H1 (cell line): ENCODE measurements at regions not wholly inside any gene's neighbourhood (a gene's known extent, or its start where the extent isn't known, plus 50 kb on each side); places are given as distances from the start of the nearest gene placed in this dataset.

Source experiments
- CTCF ChIA-PET: fragments of 300-600 bp; sonication (Branson Sonifier 250); formaldehyde crosslinking; loops from one replicate; lab custom pipeline; 2021; ENCODE audit not compliant: partially characterized antibody; lab: Charles Lee
- POLR2A ChIA-PET: fragments of 300-600 bp; sonication (Branson Sonifier 250); formaldehyde crosslinking; loops from one replicate; lab custom pipeline; 2021; ENCODE audit warnings: inconsistent platforms; ENCODE audit not compliant: partially characterized antibody; lab: Charles Lee
- DNase-seq, 2 experiments: peaks; one replicate each; pipeline versions ENCODE4 v3.0.0 to v3.0.0-alpha.2; 2010 to 2022; ENCODE audit warnings: low spot score in 2 of 2, low read depth in 1 of 2, mixed read lengths in 1 of 2
- FAIRE-seq: peaks from 2 replicates; lab custom pipeline; 2011; peaks lifted over from hg19 to GRCh38; lab: Jason Lieb, UNC
- H2AFZ ChIP-seq: 2 replicates; pipeline ENCODE4 v1.8.1; 2012; ENCODE audit warnings: low read length, inconsistent platforms
- H2AK5ac ChIP-seq: 2 replicates; pipeline ENCODE4 v1.6.1; 2013; ENCODE audit warnings: low read depth, low read length
- H2BK120ac ChIP-seq: replicated peaks from 2 replicates; pipeline ENCODE3; 2013; ENCODE audit warnings: low read depth, low read length, inconsistent platforms
- H2BK12ac ChIP-seq: 2 replicates; pipeline ENCODE4 v1.6.1; 2013; ENCODE audit warnings: low read depth, low read length
- H2BK15ac ChIP-seq: 2 replicates; pipeline ENCODE4 v1.6.1; 2013; ENCODE audit warnings: low read length
- H2BK20ac ChIP-seq: 2 replicates; pipeline ENCODE4 v1.6.1; 2013; ENCODE audit warnings: low read length
- H2BK5ac ChIP-seq: 2 replicates; pipeline ENCODE4 v1.6.1; 2013; ENCODE audit warnings: low read depth, low read length
- H3K14ac ChIP-seq: 2 replicates; pipeline ENCODE4 v1.6.1; 2013; ENCODE audit warnings: inconsistent platforms; ENCODE audit not compliant: insufficient read length
- H3K18ac ChIP-seq: 2 replicates; pipeline ENCODE4 v1.6.1; 2013; ENCODE audit warnings: low read length; ENCODE audit errors: extremely low read depth
- H3K23ac ChIP-seq: 2 replicates; pipeline ENCODE4 v1.6.1; 2013; ENCODE audit warnings: inconsistent platforms; ENCODE audit not compliant: insufficient read length
- H3K23me2 ChIP-seq: 2 replicates; pipeline ENCODE4 v1.6.1; 2013; ENCODE audit warnings: low read depth, low read length
- H3K27ac ChIP-seq: 2 replicates; pipeline ENCODE4 v1.6.1; 2011; ENCODE audit warnings: low read depth, low read length, inconsistent platforms
- H3K27me3 ChIP-seq, 4 experiments: replicated peaks in 1 of 4; 1 replicate in 1 of 4; 2 replicates in 3 of 4; pipeline versions ENCODE4 v1.6.1 to v1.8.1; 2011 to 2013; ENCODE audit warnings: low read length in 3 of 4, mild to moderate bottlenecking in 3 of 4, inconsistent platforms in 2 of 4, mixed read lengths in 2 of 4, moderate library complexity in 1 of 4; ENCODE audit not compliant: control insufficient read depth in 3 of 4, insufficient read depth in 3 of 4; ENCODE audit errors: extremely low read depth in 1 of 4
- H3K36me3 ChIP-seq, 4 experiments: 2 replicates each; pipeline versions ENCODE4 v1.6.1 to v1.8.1; 2011 to 2013; ENCODE audit warnings: mild to moderate bottlenecking in 4 of 4, low read length in 3 of 4, moderate library complexity in 2 of 4, control low read depth in 1 of 4, inconsistent platforms in 1 of 4; ENCODE audit not compliant: insufficient read depth in 4 of 4, control insufficient read depth in 2 of 4
- H3K4ac ChIP-seq: replicated peaks from 2 replicates; pipeline ENCODE3; 2013; ENCODE audit warnings: low read length, low read depth, mixed read lengths, inconsistent platforms; ENCODE audit not compliant: insufficient read length
- H3K4me1 ChIP-seq, 4 experiments: replicated peaks in 1 of 4; 1 replicate in 1 of 4; 2 replicates in 3 of 4; pipeline versions ENCODE4 v1.6.1 to v1.8.1; 2011 to 2013; ENCODE audit warnings: low read length in 3 of 4, inconsistent platforms in 2 of 4, mixed read lengths in 1 of 4; ENCODE audit not compliant: insufficient read depth in 4 of 4, control insufficient read depth in 3 of 4
- H3K4me2 ChIP-seq, 2 experiments: 2 replicates each; pipeline versions ENCODE4 v1.6.1 to v1.8.1; 2011 to 2013; ENCODE audit warnings: low read depth in 2 of 2, low read length in 2 of 2, control low read depth in 1 of 2, inconsistent platforms in 1 of 2, mild to moderate bottlenecking in 1 of 2; ENCODE audit not compliant: insufficient read depth in 1 of 2
- H3K4me3 ChIP-seq, 4 experiments: fragments of 200-600, 300-600 bp in 1 of 4; sonication (generic), shearing (Covaris generic), sonication (Bioruptor Twin) in 1 of 4; 2 replicates each; pipeline versions ENCODE4 v1.5.1 to v1.8.1; 2011 to 2016; ENCODE audit warnings: low read length in 4 of 4, low read depth in 3 of 4, control low read depth in 2 of 4, inconsistent platforms in 2 of 4, mild to moderate bottlenecking in 2 of 4, mixed read lengths in 1 of 4, moderate library complexity in 1 of 4; ENCODE audit not compliant: insufficient read depth in 2 of 4; ENCODE audit errors: extremely low read depth in 1 of 4
- H3K56ac ChIP-seq: replicated peaks from 2 replicates; pipeline ENCODE3; 2013; ENCODE audit warnings: low read depth, mild to moderate bottlenecking, mixed read lengths, low read length, inconsistent platforms; ENCODE audit not compliant: insufficient read length
- H3K79me1 ChIP-seq: 2 replicates; pipeline ENCODE4 v1.6.1; 2013; ENCODE audit warnings: low read depth, low read length, control low read depth
- H3K79me2 ChIP-seq, 2 experiments: 2 replicates each; pipeline versions ENCODE4 v1.6.1 to v1.8.1; 2012 to 2013; ENCODE audit warnings: low read length in 2 of 2, mild to moderate bottlenecking in 2 of 2, inconsistent platforms in 1 of 2; ENCODE audit not compliant: insufficient read depth in 2 of 2, control insufficient read depth in 1 of 2
- H3K9ac ChIP-seq, 4 experiments: replicated peaks in 1 of 4; 1 replicate in 1 of 4; 2 replicates in 3 of 4; pipeline versions ENCODE4 v1.6.1 to v1.8.1; 2011 to 2013; ENCODE audit warnings: low read depth in 3 of 4, low read length in 3 of 4, control low read depth in 2 of 4, mild to moderate bottlenecking in 2 of 4, moderate library complexity in 2 of 4, inconsistent platforms in 1 of 4; ENCODE audit errors: extremely low read depth in 1 of 4
- H3K9me3 ChIP-seq, 2 experiments: 2 replicates each; pipeline versions ENCODE4 v1.6.1 to v1.8.1; 2012 to 2013; ENCODE audit warnings: mild to moderate bottlenecking in 2 of 2, moderate library complexity in 2 of 2, control low read depth in 1 of 2, inconsistent platforms in 1 of 2, low read depth in 1 of 2, low read length in 1 of 2, mixed read lengths in 1 of 2; ENCODE audit not compliant: insufficient read depth in 2 of 2
- H4K20me1 ChIP-seq, 2 experiments: replicated peaks in 1 of 2; 2 replicates each; pipeline versions ENCODE3 to v1.8.1; 2011 to 2013; ENCODE audit warnings: inconsistent platforms in 2 of 2, low read length in 2 of 2, mild to moderate bottlenecking in 1 of 2; ENCODE audit not compliant: insufficient read depth in 2 of 2, control insufficient read depth in 1 of 2
- H4K5ac ChIP-seq: 2 replicates; pipeline ENCODE4 v1.6.1; 2013; ENCODE audit warnings: low read length, low read depth, mixed read lengths, inconsistent platforms; ENCODE audit not compliant: insufficient read length
- H4K8ac ChIP-seq: 2 replicates; pipeline ENCODE4 v1.8.0; 2013; ENCODE audit warnings: mild to moderate bottlenecking, moderate library complexity, low read length, inconsistent platforms; ENCODE audit not compliant: insufficient read depth; ENCODE audit errors: extremely low read depth
- H4K91ac ChIP-seq: replicated peaks from 2 replicates; pipeline ENCODE3; 2013; ENCODE audit warnings: low read length, mixed read lengths, inconsistent platforms; ENCODE audit not compliant: insufficient read length
- ASH2L ChIP-seq: fragments of 200-600, 300-600 bp; sonication (generic); IDR thresholded peaks from one replicate; pipeline ENCODE4 v1.7.1; 2017; ENCODE audit warnings: low read length
- CTCF ChIP-seq, 3 experiments: IDR thresholded peaks; 1 replicate in 2 of 3; 2 replicates in 1 of 3; pipeline versions ENCODE4 v1.5.1 to v1.6.1; 2011; ENCODE audit warnings: low read length in 3 of 3, mild to moderate bottlenecking in 3 of 3, inconsistent platforms in 2 of 3, low read depth in 1 of 3, moderate library complexity in 1 of 3; ENCODE audit not compliant: insufficient read depth in 1 of 3; ENCODE audit errors: control extremely low read depth in 1 of 3
- HDAC2 ChIP-seq, 2 experiments: fragments of 300-600 bp in 1 of 2; sonication (generic) in 1 of 2; IDR thresholded peaks; 2 replicates each; pipeline ENCODE4 v1.6.1; 2011 to 2012; ENCODE audit warnings: low read depth in 2 of 2, low read length in 2 of 2, mild to moderate bottlenecking in 2 of 2, moderate library complexity in 2 of 2, borderline replicate concordance in 1 of 2, inconsistent platforms in 1 of 2
- RAD21 ChIP-seq, 2 experiments: IDR thresholded peaks in 1 of 2; conservative IDR thresholded peaks in 1 of 2; 2 replicates each; pipeline ENCODE4 v1.6.1; 2011; ENCODE audit warnings: low read depth in 2 of 2, low read length in 2 of 2, improper control_type of control experiment in 1 of 2, inconsistent platforms in 1 of 2, mild to moderate bottlenecking in 1 of 2, moderate library complexity in 1 of 2
- WGBS, 2 experiments: shearing (Covaris generic) in 1 of 2; methylation state at CpG; one replicate each; pipeline versions ENCODE4 v1.1.6 to v1.1.7; 2013 to 2015; ENCODE audit warnings: low lambda C conversion rate in 2 of 2, mixed read lengths in 2 of 2, inconsistent platforms in 1 of 2, low coverage in 1 of 2, missing lambda C conversion rate in 1 of 2; ENCODE audit not compliant: insufficient replicate concordance in 2 of 2, insufficient coverage in 1 of 2, insufficient read length in 1 of 2; ENCODE audit errors: extremely low coverage in 1 of 2, missing lambda C conversion rate in 1 of 2; 5-methylcytosine and 5-hydroxymethylcytosine counted together

GRCh38 chr5:68818057-68818695, 275.6 kb upstream of the SLC30A5 start:
- Histone ChIP-seq H2BK15ac (no peak overlapping the region), H2BK120ac (peak overlapping the region; percentile 87), H3K4me3 (no peak overlapping the region), H2BK5ac (peak overlapping the region; percentile 49; the same call in 1 of the 2 replicates), H4K20me1 (no peaks in the 10 kb centered on the region), H3K18ac (peak overlapping the region; percentile 26; the same call in 1 of the 2 replicates), H3K27me3 (no peaks in the 10 kb centered on the region), H3K27ac (peak overlapping the region; percentile 76), H4K5ac (peak overlapping the region; percentile 20), H3K23ac (no peak overlapping the region), H2AFZ (peak overlapping the region; percentile 79), H3K36me3 (no peaks in the 10 kb centered on the region), H3K23me2 (no peaks in the 10 kb centered on the region), H2BK20ac (peak overlapping the region; percentile 88; the same call in 1 of the 2 replicates), H3K9ac (no peak overlapping the region), H3K4me2 (peak overlapping the region; percentile 0 to 12; a peak in 1 of 4 replicates), H2BK12ac (peak overlapping the region; percentile 75; the same call in 1 of the 2 replicates), H3K56ac (no peak overlapping the region), H2AK5ac (no peak overlapping the region; the same call in 1 of the 2 replicates), H3K14ac (no peak overlapping the region), H3K79me1 (no peaks in the 10 kb centered on the region), H3K9me3 (no peaks in the 10 kb centered on the region), H3K4ac (no peak overlapping the region), H3K4me1 (peaks cover 2 to 18% (median 14%) of the 10 kb centered on the region in 4 experiments; a peak in 6 of 7 replicates), H4K91ac (peak overlapping the region; percentile 50), H4K8ac (no peak overlapping the region; the same call in 1 of the 2 replicates), H3K79me2 (no peaks in the 10 kb centered on the region)
- TF ChIP-seq CTCF (IDR thresholded peaks at IDR 0.05; ENCODE audit: control extremely low read depth in 1 of 3, insufficient read depth in 1 of 3, low read depth in 1 of 3, low read length in 3 of 3) (peak in 2 of 3 experiments; percentile 7 to 37), HDAC2 (IDR thresholded peaks at IDR 0.05; ENCODE audit: borderline replicate concordance in 1 of 2, low read depth in 2 of 2, low read length in 2 of 2) (no peak), ASH2L (peak; percentile 67), RAD21 (IDR thresholded peaks at IDR 0.05 in 1 of 2, conservative IDR thresholded peaks at IDR 0.05 in 1 of 2; ENCODE audit: low read depth in 2 of 2, low read length in 2 of 2) (peak; percentile 11 to 31; a peak in 2 of 4 replicates)
- DNase-seq, result peak; percentile 41 to 60
- WGBS, 2 experiments, result 57% methylated on average over 10 of the region's 11 CpGs; no CpG with 5 or more reads in 1 of the 2 experiments
- no peak for FAIRE-seq
- ChIA-PET POLR2A (interaction anchor here (0.8 to 0.9 kb wide), 2 partner anchors 45 to 103 kb away, joined by 3 to 4 read pairs; no protein-coding TSS in a partner anchor), CTCF (no interaction called here)
